ENCODE measurements at regions not wholly inside any gene's neighbourhood (a gene's known extent, or its start where the extent isn't known, plus 50 kb on each side); places are given as distances from the start of the nearest gene placed in this dataset.
"Not testable (repeated sequence)": the region's sequence is repeated elsewhere in the genome, so short reads cannot be mapped to it uniquely, and the experiment has no call there.

DNA sequence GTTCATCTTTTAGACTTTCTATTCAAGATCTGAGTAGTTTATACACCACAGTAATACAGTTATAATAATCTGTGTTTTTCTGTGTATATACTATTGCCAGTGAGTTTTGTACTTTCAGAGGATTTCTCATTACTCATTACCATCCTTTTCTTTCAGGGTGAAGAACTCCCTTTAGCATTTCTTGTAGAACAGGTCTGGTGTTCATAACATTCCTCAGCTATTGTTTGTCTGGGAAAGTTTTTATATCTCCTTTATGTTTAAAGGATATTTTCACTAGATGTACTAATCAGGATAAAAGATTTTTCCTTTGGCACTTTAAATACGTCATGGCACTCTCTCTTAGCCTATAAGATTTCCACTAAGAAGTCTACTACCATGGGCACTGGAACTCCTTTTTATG lies 705.5 kb downstream of the SLC4A3 start:
- no peak for DNase-seq

DNA sequence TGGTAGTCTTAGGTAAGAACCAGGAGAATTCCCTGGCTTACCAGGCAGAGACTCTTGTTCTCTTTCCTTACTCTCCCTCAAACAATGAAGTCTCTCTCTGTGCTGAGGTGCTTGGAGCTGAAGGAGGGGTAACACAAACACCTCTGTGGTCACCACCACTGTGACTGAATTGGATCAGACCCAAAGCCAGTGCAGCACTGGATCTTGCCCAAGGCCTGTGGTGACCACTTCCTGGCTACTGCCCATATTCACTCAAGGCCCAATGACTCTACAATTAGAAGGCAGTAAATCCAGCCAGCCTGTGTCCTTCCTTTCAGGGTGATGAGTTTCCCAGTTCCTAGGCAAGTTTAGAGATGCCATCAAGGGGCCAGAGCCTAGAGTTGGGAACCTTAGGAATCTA lies 706.8 kb downstream of the SLC4A3 start:
- DNase-seq: no peak

DNA sequence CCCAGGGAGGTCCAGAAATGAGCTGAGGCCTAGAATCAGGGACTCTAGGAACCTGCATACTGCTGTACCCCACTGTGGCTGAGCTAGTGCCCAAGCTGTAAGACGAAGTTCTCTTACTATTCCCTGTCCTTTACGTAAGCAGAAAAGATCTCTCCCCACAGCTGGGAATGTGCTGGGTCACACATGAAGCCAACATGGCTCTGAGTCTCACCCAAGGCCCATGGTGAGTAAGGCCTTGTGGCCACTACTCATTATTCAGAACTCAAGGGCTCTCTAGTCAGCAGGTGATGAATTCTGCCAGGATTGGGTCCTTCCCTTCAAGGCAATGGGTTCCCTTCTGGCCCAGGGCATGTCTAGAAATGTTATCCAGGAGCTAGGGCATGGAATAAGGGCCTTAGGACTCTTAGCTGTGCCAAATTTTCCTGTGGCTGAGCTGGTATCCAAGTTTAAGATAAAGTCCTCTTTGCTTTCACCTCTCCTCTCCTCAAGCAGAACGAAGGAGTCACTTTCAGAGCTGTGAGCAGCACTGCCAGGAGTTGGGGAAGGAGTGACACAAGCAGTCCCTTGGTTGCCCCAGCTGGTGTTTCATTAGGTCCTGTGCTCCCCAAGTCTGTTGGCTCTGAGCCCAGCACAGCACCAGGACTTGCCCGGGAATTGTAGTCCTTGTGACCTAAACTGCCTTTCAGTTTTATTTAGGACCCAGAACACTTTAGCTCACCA lies 707.6 kb downstream of the SLC4A3 start:
- peak in 2 of 56 donors; percentile 10 to 20 for DNase-seq

DNA sequence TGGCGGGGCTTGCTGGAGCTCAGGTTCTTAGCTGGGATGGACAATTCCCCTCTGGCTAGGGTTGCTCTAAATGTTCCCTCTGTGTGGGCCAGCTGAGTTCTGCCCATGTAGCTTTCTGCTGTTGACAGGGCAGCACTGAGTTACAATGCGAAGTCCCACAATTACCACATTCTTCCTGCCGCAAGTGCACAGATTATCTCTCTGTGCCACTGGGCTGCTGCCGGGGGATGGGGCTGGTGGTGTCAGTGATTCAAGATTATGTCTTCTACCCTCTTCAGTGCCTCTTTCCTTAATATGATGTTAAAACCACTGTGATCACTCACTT lies 708.1 kb downstream of the SLC4A3 start:
- DNase-seq: peak in 7 of 56 donors; percentile 1 to 20 (median 2)

DNA sequence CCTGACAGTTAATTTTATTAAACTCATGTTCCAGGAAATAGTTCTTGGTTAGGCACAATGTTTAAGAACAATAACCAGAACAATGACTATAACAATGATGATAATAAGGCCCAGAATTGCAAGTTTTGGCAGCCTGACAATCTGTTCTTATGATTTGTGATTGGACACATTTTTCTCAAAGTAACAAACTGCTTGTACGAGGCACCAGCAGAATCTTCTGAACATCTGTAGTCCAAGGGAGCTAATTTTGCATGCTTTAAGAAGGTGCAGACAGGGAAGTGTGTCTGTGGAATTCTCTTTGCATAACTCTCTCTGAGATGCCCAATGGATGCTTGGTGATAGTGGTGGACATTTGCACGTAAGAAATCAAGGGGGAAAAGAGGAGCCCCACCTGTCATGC lies 709.3 kb downstream of the SLC4A3 start:
- no peak for DNase-seq

DNA sequence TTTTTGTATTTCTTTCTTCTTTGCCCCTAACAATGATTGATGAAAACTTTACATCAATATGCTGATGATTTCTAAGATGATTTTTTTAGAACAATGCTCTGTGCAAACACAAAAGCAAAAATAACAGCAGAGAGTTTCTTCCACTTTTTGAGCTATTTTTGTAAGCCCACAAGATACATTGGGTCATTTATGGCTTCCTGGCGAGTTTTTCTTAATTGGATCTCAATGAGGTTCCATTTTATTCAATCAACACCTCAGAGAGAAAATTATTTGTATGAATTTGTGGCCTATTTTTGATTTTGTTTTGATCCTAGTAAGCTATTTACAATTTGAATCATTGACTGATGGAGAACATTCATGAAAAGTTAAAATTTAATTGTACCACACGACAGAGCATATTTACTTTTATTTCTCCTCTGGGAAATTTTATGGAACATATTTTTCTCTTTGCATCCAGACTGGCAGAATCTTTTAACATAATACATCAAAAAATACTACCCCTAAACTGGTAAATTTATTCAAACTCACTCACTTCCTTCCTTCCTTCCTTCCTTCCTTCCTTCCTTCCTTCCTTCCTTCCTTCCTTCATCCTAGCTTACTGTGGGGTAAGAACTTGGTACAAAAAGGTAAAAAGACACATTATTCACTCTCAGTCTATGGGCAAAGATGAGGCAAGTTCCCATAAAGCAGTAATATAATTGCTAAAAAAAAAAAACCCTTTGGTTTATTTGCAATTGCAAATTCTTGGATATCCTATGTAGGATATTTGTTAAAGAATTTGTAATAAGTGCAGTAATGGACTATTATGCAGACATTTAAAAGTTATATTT lies 710.4 kb downstream of the SLC4A3 start:
- no peak for DNase-seq

DNA sequence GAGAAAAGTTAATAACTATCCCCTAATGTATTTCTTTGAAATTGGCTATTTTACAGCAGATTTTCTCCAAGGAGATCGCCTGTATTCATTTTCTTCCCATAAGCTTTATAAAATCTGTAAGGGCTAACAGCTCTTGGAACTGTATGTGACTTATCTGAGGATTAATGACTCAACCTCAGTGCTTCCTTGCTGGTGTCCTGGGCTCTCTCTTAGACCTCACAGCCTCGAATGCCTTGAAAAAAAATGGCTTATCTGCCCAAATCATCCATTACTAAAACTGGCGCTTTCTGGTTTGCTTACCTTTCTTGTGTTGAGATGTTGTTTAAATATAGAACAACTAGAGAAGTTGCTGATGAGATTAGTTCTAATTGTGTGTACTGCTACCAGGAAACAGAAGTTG lies 713.6 kb downstream of the SLC4A3 start:
- DNase-seq: no peak

DNA sequence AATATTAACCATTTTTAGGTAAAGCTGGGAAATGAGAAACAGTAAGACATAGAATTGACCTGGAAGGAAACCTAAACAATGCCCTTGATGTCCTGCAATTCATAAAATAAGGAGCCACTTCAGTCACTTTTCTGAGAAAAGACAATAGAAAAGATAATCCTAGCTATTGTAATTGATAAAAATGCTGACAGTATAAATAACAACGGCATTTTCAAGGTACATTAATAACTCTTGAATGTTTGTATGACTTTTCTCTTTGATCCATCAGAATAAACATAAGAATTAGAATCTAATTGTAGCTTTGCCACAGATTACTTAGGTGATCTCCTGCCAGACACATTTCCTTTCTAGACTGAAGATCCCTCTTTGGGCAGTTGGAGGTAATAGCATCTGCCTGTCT lies 719.5 kb downstream of the SLC4A3 start:
- no peak for DNase-seq

DNA sequence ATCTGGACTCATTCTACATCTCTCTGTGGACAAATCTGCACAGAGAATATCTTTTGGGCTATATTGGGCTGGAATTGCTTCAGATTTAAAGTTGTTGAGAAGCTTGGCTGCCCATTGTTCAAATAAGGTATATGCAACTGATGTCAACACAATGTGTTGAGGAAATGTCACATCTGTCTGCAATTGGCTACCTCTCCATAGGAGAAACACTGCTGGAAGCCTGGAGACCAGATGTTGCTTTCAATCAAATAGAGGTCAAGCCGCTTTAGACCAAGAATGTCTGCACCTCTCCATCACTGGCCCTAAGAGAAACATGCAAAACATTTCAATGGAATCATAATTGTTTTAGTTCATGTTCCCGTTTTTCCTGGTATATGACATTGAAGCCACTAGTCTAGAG lies 720.2 kb downstream of the SLC4A3 start:
- DNase-seq: no peak

DNA sequence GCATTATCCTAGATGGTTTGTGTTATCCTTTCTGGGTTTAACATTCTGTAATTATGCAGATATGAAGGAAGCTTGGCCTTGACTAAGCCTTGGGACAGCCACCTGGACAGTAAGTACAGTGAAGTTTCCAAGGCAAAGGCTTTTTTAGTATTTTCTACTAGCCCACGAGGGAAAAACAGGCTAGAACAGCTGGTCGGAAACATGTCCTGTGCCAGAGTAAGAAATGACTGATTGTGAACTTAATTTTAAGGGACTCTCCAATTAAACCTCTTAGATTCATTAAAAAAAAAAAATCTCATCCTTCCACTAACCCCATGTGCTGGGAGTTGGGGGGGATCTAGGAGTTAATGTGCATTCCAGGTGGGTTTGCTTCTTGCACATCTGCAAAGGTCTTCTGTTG lies 720.8 kb downstream of the SLC4A3 start:
- DNase-seq: no peak

DNA sequence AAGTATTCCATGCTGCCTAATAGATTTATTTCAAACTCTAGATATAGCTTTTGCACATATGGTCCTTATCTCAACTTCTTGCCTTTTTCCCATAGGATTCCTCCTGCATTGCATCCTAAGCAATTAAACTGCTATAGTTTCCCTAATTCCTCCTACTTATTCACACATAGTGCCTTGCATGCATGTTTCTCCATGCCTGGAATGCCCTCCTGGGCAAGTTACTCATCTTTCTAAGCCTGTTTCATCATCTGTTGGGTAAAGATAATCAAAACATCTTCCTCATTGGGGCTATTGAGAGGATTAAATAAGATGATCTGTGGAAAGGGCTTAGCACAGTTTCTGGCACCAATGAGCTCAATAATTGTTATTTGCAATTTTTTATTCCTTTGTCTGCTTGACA lies 726.5 kb downstream of the SLC4A3 start:
- no peak for DNase-seq

DNA sequence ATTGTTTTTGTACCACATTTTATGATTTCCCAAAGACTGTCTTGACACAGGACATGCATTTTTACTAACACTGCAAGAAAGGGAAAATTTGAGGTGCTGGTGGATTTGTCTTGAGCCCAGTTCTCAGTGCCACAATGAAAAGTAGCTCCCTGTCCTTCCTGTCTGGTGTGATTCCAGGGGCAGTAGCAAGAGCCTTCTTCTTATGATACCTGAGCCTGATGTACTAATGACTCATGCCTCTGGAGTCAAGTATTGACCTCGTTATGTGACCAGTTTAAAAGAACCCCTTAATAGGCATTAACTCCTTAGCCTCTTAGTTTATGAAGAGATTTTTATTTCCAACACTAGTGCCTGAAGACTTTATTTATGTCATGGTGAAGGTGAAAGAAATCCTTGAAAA lies 728.6 kb downstream of the SLC4A3 start:
- no peak for DNase-seq

DNA sequence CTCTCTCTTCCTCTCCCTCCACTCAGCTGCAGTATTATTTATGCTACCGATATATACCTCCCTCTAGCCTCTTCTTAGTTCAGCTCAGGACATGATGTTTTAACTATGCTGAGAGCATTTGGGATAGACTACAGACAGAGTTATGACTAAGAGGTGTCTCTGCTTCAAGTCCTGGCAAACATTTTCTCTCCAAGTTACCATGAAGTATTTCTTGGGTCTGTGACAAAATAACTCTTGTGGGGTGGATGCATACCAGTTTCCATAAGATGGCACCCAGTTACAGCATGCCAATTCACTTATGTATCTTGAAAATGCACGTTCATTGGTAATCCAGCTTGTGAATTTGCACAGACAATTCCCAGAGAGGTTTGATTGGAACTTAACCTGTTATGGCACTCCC lies 737.6 kb downstream of the SLC4A3 start:
- DNase-seq: no peak

DNA sequence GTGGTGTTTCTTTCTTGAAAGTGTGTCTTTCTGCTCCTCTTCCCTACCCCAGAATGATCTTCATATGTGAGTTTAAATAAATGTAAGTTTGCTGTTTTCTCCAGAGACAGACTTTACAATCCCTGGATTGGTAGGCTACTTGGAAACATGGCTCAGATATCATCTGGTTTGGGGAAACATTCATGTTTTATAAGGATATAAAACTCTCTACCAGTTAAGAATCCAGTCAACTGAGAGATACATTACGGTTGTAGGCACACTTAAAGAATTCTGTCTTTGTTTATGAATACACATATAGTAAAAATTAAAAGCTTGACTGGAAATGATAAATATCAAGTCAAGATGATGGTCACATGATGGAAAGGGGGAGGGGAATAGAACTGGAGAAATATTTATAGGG lies 739.3 kb downstream of the SLC4A3 start:
- no peak for DNase-seq

DNA sequence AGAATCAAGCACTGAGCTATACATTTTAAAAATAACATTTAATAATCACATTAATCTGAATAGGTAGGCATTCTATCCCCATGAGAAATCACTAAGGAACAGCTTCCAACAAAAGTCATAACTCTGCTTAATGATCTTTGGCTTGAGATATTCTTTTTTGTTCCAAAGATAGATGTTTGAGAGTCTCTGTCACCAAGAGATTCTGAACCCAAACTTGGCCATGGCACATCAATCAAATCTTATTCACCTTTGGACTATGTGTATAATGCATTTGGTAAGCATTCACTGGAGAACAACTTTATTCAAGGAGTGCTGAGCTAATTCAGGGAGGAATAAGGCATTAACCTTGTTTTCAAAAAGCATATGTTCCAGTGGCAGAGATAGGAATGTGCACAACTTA lies 743.3 kb downstream of the SLC4A3 start:
- DNase-seq: no peak

DNA sequence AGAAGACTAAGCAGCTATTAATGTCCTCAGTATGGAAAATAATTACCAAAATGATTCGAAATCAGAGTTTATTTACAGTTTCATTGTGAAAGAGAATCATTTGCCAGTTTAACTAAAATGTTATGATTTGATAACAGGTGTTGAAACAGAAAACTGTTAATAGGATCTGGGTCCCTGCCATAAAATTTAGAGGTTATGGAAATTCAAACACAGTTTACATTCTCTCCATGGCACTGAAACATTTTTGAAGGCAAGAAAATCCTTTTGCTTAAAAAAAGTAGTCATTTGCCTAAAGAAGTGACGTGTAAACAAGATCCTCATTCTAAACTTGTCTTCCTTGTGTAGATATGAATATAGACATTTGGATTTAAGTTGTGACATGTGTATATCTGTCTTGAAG lies 743.8 kb downstream of the SLC4A3 start:
- no peak for DNase-seq

DNA sequence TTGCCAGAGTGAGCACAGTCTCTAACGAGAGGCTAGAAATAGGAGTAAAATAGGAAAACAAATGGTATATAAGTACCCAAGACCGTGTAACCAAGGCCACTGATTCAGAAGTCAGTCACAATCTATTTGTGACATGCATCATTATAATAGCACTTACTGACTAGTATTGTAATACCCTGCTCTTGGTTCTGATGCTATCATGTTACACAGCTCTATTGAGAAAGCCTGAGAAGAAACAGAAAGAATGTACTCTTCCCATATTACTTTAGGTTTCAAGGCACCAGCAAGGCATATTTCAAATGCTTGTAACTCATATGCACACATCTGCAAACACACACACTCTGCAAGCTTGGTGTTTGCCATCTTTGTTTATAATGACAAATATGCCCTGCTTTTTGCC lies 746.4 kb downstream of the SLC4A3 start:
- no peak for DNase-seq

DNA sequence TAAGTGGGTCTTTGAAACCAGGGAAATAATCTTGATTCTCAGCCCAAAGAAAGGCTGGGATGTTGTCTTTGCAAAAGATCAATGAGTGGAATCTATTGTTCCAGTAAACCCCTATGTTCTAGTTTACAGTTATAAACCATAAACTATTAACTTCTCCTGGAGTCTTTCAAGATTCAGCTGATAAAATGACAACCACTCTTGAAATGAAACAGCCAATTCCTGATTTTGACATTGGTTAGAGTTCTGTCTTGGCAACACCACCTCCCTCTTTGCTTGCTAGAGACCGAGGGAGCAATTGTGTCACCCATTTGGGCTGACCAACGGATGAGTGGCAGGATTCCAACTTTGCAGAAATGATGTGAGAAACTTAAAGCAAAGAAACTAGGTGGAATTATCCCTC lies 746.9 kb downstream of the SLC4A3 start:
- DNase-seq: no peak

DNA sequence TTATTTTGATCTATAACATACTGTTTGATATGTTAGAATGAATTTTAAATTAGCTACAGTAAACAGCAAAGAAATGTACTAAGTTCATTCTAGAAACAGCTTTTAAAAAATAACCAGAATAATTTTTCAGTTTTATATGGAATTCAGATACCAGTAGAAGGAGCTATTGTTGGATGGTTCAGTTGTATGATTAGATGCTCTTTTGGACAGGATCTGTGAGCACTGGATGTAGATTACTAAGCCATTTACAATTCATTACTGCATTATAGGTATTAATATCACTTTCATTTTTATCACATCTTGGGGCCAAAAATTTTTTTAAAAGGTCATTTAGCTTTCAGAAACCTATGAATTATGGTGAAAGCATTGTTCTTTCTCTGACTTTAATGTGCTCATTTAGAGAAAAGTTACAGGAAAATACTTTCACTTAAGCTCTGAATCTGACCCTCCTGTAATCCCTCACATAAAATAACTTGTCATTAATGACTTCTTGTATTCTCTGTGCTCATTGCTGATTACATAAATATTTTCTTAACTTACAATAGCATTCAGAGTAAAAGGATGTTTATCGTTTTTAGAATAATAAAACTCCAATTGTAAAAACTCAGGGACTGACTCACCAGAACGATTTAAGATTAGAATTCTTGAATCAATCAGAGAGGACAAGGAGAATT lies 750.2 kb downstream of the SLC4A3 start:
- DNase-seq: no peak

DNA sequence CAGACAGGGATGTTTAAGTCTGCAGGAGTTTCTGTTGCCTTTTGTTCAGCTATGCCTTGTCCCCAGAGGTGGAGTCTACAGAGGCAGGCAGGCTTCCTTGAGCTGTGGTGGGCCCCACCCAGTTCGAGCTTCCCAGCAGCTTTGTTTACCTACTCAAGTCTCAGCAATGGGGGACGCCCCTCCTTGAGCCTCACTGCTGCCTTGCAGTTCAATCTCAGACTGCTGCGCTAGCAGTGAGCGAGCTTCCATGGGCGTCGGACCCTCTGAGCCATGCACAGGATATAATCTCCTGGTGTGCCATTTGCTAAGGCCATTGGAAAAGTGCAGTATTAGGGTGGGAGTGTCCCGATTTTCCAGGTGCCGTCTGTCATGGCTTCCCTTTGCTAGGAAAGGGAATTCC lies 760.3 kb downstream of the SLC4A3 start:
- DNase-seq: not testable (repeated sequence)

DNA sequence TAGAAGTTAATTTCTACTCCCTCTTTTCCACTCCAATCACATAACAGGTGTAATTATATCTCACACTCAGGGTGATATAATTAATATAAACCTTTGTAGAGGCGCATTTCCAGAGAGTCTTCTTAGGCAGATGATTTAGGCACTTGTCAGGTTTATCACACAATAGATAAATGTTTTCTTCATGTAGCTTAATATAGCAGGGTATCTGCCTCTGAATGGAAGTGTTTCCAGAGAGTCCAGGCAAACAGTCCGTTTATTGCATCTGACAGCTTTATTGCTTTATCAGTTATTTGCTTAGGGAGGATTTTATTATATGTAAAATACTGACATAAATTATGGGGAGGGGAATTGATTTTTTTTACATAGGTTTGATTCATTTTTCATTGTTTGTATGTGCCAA lies 766.3 kb downstream of the SLC4A3 start:
- no peak for DNase-seq

DNA sequence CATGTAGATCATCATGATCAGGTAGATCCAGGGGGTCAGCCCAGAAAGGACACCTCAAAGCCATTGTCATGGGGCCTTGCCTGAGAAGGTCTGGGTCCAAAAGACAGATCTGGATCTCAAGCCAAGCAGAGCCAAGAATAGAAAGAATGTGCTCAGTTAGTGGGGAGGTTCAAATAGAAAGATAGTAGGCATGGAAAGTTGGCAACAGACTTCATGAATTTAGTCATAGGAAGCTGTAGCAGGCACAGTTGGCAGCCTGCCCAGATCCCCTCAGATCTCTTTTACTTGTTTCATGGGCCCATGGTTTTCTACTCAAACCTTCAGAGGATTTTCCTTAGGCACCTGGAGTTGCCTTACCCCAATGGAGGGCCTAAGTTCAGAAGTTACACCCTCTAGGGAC lies 767.0 kb downstream of the SLC4A3 start:
- no peak for DNase-seq

DNA sequence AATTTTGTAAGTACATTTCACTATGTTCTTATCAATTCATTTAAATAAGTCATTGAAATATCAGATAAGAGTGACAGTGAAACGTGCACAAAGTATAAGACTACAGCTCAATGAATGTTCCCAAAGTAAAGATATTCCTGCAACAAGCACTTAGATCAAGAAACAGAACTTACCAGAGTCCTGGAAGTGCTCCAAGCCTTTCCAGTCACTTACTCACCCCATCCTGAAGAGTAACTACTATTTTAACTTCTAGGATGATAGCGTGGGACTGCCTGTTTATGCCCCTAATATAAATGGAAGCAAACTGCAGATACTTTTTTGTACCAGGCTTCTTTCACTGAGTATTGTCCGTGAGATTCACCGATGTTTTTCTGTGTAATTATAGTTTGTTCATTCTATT lies 768.9 kb downstream of the SLC4A3 start:
- no peak for DNase-seq
